Activated CD4-positive, alpha-beta T cell treated with anti-CD3 and anti-CD28 coated beads, Interleukin-2, amount 10 ng/mL, durations not matched to agents 24 days and 14 days (primary cell): ENCODE measurements at regions not wholly inside any gene's neighbourhood (a gene's known extent, or its start where the extent isn't known, plus 50 kb on each side); places are given as distances from the start of the nearest gene placed in this dataset.
"Not testable (repeated sequence)": the region's sequence is repeated elsewhere in the genome, so short reads cannot be mapped to it uniquely, and the experiment has no call there.

Source experiments
- DNase-seq: peaks from one replicate; pipeline ENCODE4 v3.0.0; 2022
- H3K27ac Mint-ChIP-seq: one replicate; pipeline ENCODE4 v1.8.0; 2022; ENCODE audit warnings: mild to moderate bottlenecking, mixed read lengths
- H3K27me3 Mint-ChIP-seq: one replicate; pipeline ENCODE4 v1.8.0; 2022; ENCODE audit warnings: mixed read lengths
- H3K36me3 Mint-ChIP-seq: one replicate; pipeline ENCODE4 v1.8.0; 2022; ENCODE audit warnings: low read depth, mild to moderate bottlenecking, mixed read lengths
- H3K4me1 Mint-ChIP-seq: one replicate; pipeline ENCODE4 v1.8.0; 2021; ENCODE audit warnings: mixed read lengths
- H3K4me3 Mint-ChIP-seq: one replicate; pipeline ENCODE4 v1.8.0; 2022; ENCODE audit warnings: mild to moderate bottlenecking, moderate library complexity, mixed read lengths
- H3K9me3 Mint-ChIP-seq: one replicate; pipeline ENCODE4 v1.8.0; 2021; ENCODE audit warnings: mixed read lengths
- intact Hi-C: fragments of 100-400 bp; cut with micrococcal nuclease; formaldehyde crosslinking; loops from one replicate; pipeline ENCODE4 v1.15.1; 2023

- H3K4me3 Mint-ChIP-seq, result no peak overlapping the region
- no peaks in the 10 kb centered on the region for H3K36me3 Mint-ChIP-seq
- H3K27me3 Mint-ChIP-seq, result peaks cover 18% of the 10 kb centered on the region
- no peaks in the 10 kb centered on the region for H3K9me3 Mint-ChIP-seq
- no peak for DNase-seq
- no peak overlapping the region for H3K27ac Mint-ChIP-seq
- intact Hi-C loops, result no loop called here
- H3K4me1 Mint-ChIP-seq, result no peaks in the 10 kb centered on the region
Measured at GRCh38 chr7:148492157-148492860, 98.3 kb upstream of the C7orf33 start.

GRCh38 chr7:148495605-148496004, 95.0 kb upstream of the C7orf33 start:
- intact Hi-C loops, result no loop called here
- H3K27me3 Mint-ChIP-seq, result peaks cover 25% of the 10 kb centered on the region
- DNase-seq, result no peak
- no peaks in the 10 kb centered on the region for H3K36me3 Mint-ChIP-seq
- H3K27ac Mint-ChIP-seq, result no peak overlapping the region
- no peaks in the 10 kb centered on the region for H3K4me1 Mint-ChIP-seq
- no peaks in the 10 kb centered on the region for H3K9me3 Mint-ChIP-seq
- H3K4me3 Mint-ChIP-seq, result no peak overlapping the region

- Mint-ChIP-seq H3K36me3 (no peaks in the 10 kb centered on the region), H3K4me1 (peaks cover 5% of the 10 kb centered on the region), H3K27ac (no peak overlapping the region), H3K4me3 (no peak overlapping the region), H3K9me3 (no peaks in the 10 kb centered on the region), H3K27me3 (peaks cover 26% of the 10 kb centered on the region)
- intact Hi-C loops, result no loop called here
- no peak for DNase-seq
Measured at GRCh38 chr7:148500978-148501377, 89.6 kb upstream of the C7orf33 start.

- Mint-ChIP-seq H3K4me1 (peaks cover 8% of the 10 kb centered on the region), H3K27me3 (peaks cover 21% of the 10 kb centered on the region), H3K4me3 (no peak overlapping the region), H3K27ac (no peak overlapping the region), H3K36me3 (no peaks in the 10 kb centered on the region), H3K9me3 (no peaks in the 10 kb centered on the region)
- DNase-seq, result peak; percentile 64
- intact Hi-C loops, result loop anchor here (1.0 kb wide), 2 partner anchors 23 to 462 kb away; no protein-coding TSS in a partner anchor
Measured at GRCh38 chr7:148503900-148504487, 86.6 kb upstream of the C7orf33 start.

- no peak overlapping the region for H3K27ac Mint-ChIP-seq
Measured at GRCh38 chr7:148505645-148506375, 84.8 kb upstream of the C7orf33 start.

GRCh38 chr7:148507064-148507573, 83.4 kb upstream of the C7orf33 start:
- not testable (repeated sequence) for H3K4me3 Mint-ChIP-seq, H3K9me3 Mint-ChIP-seq, H3K36me3 Mint-ChIP-seq, H3K27ac Mint-ChIP-seq, H3K4me1 Mint-ChIP-seq, DNase-seq
- intact Hi-C loops, result loop anchor here (1.0 to 2.0 kb wide), 3 partner anchors 77 to 406 kb away; no protein-coding TSS in a partner anchor
- peaks cover 13% of the 10 kb centered on the region for H3K27me3 Mint-ChIP-seq

More at GRCh38 chr7:148505645-148506375, 84.8 kb upstream of the C7orf33 start:
- Mint-ChIP-seq H3K9me3 (no peaks in the 10 kb centered on the region), H3K27me3 (peaks cover 16% of the 10 kb centered on the region), H3K4me3 (no peak overlapping the region), H3K4me1 (peaks cover 8% of the 10 kb centered on the region), H3K36me3 (no peaks in the 10 kb centered on the region)
- intact Hi-C loops, result loop anchor here (2.0 kb wide), 1 partner anchor 191 kb away; no protein-coding TSS in a partner anchor
- no peak for DNase-seq

- intact Hi-C loops, result loop anchor here (1.0 to 2.0 kb wide), 3 partner anchors 77 to 406 kb away; no protein-coding TSS in a partner anchor
- no peaks in the 10 kb centered on the region for H3K36me3 Mint-ChIP-seq
- H3K27ac Mint-ChIP-seq, result no peak overlapping the region
- DNase-seq, result no peak
- peaks cover 8% of the 10 kb centered on the region for H3K4me1 Mint-ChIP-seq
- H3K27me3 Mint-ChIP-seq, result peaks cover 11% of the 10 kb centered on the region
- no peak overlapping the region for H3K4me3 Mint-ChIP-seq
- no peaks in the 10 kb centered on the region for H3K9me3 Mint-ChIP-seq
Measured at GRCh38 chr7:148507787-148508186, 82.8 kb upstream of the C7orf33 start.

- no peak for DNase-seq
- Mint-ChIP-seq H3K27ac (no peak overlapping the region), H3K36me3 (no peaks in the 10 kb centered on the region), H3K4me1 (no peaks in the 10 kb centered on the region), H3K4me3 (no peak overlapping the region), H3K27me3 (peaks cover 21% of the 10 kb centered on the region), H3K9me3 (peaks cover 5% of the 10 kb centered on the region)
- intact Hi-C loops, result no loop called here
Measured at GRCh38 chr7:148514236-148514635, 76.3 kb upstream of the C7orf33 start.

GRCh38 chr7:148515237-148515636, 75.3 kb upstream of the C7orf33 start:
- H3K36me3 Mint-ChIP-seq, result no peaks in the 10 kb centered on the region
- intact Hi-C loops, result no loop called here
- no peak for DNase-seq
- no peaks in the 10 kb centered on the region for H3K4me1 Mint-ChIP-seq
- H3K4me3 Mint-ChIP-seq, result no peak overlapping the region
- peaks cover 25% of the 10 kb centered on the region for H3K27me3 Mint-ChIP-seq
- H3K9me3 Mint-ChIP-seq, result peaks cover 5% of the 10 kb centered on the region
- H3K27ac Mint-ChIP-seq, result no peak overlapping the region

GRCh38 chr7:148515728-148516695, 74.6 kb upstream of the C7orf33 start:
- intact Hi-C loops, result no loop called here
- Mint-ChIP-seq H3K9me3 (peaks cover 5% of the 10 kb centered on the region), H3K27ac (no peak overlapping the region), H3K27me3 (peaks cover 29% of the 10 kb centered on the region), H3K4me3 (no peak overlapping the region), H3K4me1 (no peaks in the 10 kb centered on the region), H3K36me3 (no peaks in the 10 kb centered on the region)
- no peak for DNase-seq

GRCh38 chr7:148519386-148519785, 71.2 kb upstream of the C7orf33 start:
- DNase-seq, intact Hi-C loops, H3K9me3 Mint-ChIP-seq, H3K27ac Mint-ChIP-seq, H3K4me3 Mint-ChIP-seq, H3K4me1 Mint-ChIP-seq, H3K36me3 Mint-ChIP-seq: not testable (repeated sequence)
- H3K27me3 Mint-ChIP-seq, result peaks cover 49% of the 10 kb centered on the region

GRCh38 chr7:148521271-148521670, 69.3 kb upstream of the C7orf33 start:
- no peaks in the 10 kb centered on the region for H3K4me1 Mint-ChIP-seq
- H3K4me3 Mint-ChIP-seq, result no peak overlapping the region
- no peaks in the 10 kb centered on the region for H3K36me3 Mint-ChIP-seq
- peaks cover 57% of the 10 kb centered on the region for H3K27me3 Mint-ChIP-seq
- intact Hi-C loops, result no loop called here
- H3K27ac Mint-ChIP-seq, result no peak overlapping the region
- no peak for DNase-seq
- H3K9me3 Mint-ChIP-seq, result peaks cover under 1% of the 10 kb centered on the region

- Mint-ChIP-seq H3K4me3 (no peak overlapping the region), H3K36me3 (no peaks in the 10 kb centered on the region), H3K4me1 (peaks cover 5% of the 10 kb centered on the region), H3K27ac (no peak overlapping the region), H3K27me3 (peaks cover 57% of the 10 kb centered on the region), H3K9me3 (no peaks in the 10 kb centered on the region)
- no peak for DNase-seq
- intact Hi-C loops, result no loop called here
Measured at GRCh38 chr7:148523550-148523949, 67.0 kb upstream of the C7orf33 start.
